ENCODE measurements at regions not wholly inside any gene's neighbourhood (a gene's known extent, or its start where the extent isn't known, plus 50 kb on each side); places are given as distances from the start of the nearest gene placed in this dataset.
"Not testable (repeated sequence)": the region's sequence is repeated elsewhere in the genome, so short reads cannot be mapped to it uniquely, and the experiment has no call there.

DNA sequence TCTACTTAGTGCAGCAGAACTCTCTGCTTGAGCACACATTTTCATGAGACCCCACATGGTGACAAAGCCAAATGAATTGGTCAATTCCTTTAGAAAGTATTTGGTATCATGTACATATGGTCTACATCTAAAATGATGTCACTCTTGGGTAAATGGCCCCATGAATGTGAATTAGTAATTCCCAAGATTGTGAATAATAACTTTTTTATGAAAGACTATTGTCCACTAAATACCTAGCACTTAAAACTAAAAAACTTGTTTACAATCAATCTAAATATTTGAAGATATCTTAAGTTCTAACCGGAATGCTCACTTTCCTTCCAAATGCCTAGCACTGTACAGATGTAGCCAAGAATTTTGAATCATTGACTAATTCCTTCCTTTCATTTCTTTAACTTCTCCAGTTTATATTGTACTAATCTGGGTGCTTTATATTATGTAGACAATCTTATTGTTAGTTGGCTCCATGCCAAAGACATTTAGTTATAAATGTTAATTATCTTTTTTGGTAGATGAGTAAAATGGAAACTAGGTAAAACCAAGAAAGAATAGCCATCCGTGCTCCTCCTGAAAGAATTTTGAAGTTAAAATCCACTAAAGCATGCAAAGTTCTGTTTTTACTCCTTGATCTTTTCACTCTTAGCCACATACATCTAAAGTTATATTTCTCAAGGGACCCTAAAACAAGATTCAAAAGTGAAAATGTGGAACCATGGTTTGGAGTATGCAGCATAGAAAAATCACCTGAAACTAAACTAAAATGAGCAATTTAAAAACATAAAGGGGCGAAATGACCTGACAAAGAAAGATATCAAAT, 145.0 kb upstream of the ARHGAP20 start:
- in situ Hi-C loops (cut with HindIII; ENCODE audit: low sequenced_read_pairs), result no loop called here

GRCh38 chr11:110856340-110856739, 144.1 kb upstream of the ARHGAP20 start:
- in situ Hi-C loops (cut with HindIII; ENCODE audit: low sequenced_read_pairs), result no loop called here
- DNase-seq (ENCODE audit: low read depth, low spot score), result no peak
- H3K4me3 ChIP-seq (ENCODE audit: low read depth, low read length), result no peak overlapping the region
- no peak for TF ChIP-seq CTCF (IDR thresholded peaks at IDR 0.05; ENCODE audit: low read depth, low read length)

More for the DNA sequence above, 145.0 kb upstream of the ARHGAP20 start:
- H3K4me3 ChIP-seq (ENCODE audit: low read depth, low read length), result no peak overlapping the region
- no peak for TF ChIP-seq CTCF (IDR thresholded peaks at IDR 0.05; ENCODE audit: low read depth, low read length)
- peak; percentile 17 for DNase-seq (ENCODE audit: low read depth, low spot score)

DNA sequence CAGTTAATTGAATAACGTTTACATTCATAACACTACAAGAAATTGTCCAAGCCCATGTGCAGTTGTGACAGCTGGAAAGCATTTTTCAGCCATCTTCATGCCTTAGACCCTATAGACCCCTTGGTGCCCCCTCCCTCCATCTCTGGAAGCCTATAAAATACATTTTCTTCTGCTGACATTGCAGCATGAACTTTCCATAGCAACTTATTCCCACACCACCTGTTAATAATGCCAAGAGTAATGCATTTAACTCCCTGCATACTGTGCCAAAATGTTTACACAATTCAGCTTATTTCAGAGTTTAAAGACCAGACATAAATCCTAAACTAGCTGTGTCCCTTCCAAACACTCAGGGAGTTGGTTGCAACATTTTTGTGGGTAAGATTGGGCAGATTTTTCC, 143.0 kb upstream of the ARHGAP20 start:
- no peak for DNase-seq (ENCODE audit: low read depth, low spot score)
- no peak overlapping the region for H3K4me3 ChIP-seq (ENCODE audit: low read depth, low read length)
- no peak for TF ChIP-seq CTCF (IDR thresholded peaks at IDR 0.05; ENCODE audit: low read depth, low read length)
- in situ Hi-C loops (cut with HindIII; ENCODE audit: low sequenced_read_pairs), result no loop called here

- no peak overlapping the region for H3K4me3 ChIP-seq (ENCODE audit: low read depth, low read length)
- no peak for TF ChIP-seq CTCF (IDR thresholded peaks at IDR 0.05; ENCODE audit: low read depth, low read length)
- DNase-seq (ENCODE audit: low read depth, low spot score), result no peak
- in situ Hi-C loops (cut with HindIII; ENCODE audit: low sequenced_read_pairs), result no loop called here
These were observed 140.8 kb upstream of the ARHGAP20 start for GRCh38 chr11:110852921-110853490.

DNA sequence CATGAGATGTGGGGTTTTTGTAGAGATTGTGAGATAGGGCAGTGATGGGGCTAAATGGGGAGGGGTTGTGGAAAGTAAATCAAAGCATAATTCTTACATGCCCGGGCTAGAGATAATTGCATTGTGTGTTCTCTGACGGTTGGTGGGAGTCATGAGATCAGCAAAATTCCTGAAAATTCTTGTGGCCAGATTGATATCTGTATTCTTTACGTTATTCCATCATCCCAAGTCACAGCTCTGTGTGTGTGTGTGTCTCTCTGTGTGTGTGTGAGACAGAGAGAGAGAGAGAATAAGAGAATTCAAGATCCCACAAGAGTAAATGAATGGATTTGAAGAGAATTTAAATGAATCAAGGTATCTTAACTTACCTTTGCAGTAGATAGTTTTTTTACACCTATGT, 138.6 kb upstream of the ARHGAP20 start:
- no peak for DNase-seq (ENCODE audit: low read depth, low spot score)
- in situ Hi-C loops (cut with HindIII; ENCODE audit: low sequenced_read_pairs), result no loop called here

DNA sequence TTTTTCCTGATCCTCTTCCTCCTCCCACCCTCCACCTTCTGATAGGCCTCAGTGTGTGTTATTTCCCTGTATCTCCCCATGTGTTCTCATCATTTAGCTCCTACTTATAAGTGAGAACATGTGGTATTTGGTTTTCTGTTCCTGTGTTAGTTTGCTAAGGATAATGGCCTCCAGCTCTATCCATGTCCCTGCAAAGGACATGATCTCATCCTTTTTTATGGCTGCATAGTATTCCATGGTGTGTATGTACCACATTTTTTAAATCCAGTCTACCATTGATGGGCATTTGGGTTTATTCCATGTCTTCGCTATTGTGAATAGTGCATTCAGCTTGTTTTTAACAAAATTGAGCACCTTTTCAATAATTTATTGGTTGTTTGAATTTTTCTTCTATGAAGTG, 130.8 kb upstream of the ARHGAP20 start:
- H3K4me3 ChIP-seq (ENCODE audit: low read depth, low read length); DNase-seq (ENCODE audit: low read depth, low spot score); in situ Hi-C loops (cut with HindIII; ENCODE audit: low sequenced_read_pairs): not testable (repeated sequence)

More for the DNA sequence above, 138.6 kb upstream of the ARHGAP20 start:
- TF ChIP-seq CTCF (IDR thresholded peaks at IDR 0.05; ENCODE audit: low read depth, low read length), result no peak
- H3K4me3 ChIP-seq (ENCODE audit: low read depth, low read length), result no peak overlapping the region

GRCh38 chr11:110838808-110839207, 126.6 kb upstream of the ARHGAP20 start:
- H3K4me3 ChIP-seq (ENCODE audit: low read depth, low read length), result no peak overlapping the region
- no peak for DNase-seq (ENCODE audit: low read depth, low spot score)
- TF ChIP-seq CTCF (IDR thresholded peaks at IDR 0.05; ENCODE audit: low read depth, low read length), result no peak
- in situ Hi-C loops (cut with HindIII; ENCODE audit: low sequenced_read_pairs), result no loop called here
